ENCODE measurements at regions not wholly inside any gene's neighbourhood (a gene's known extent, or its start where the extent isn't known, plus 50 kb on each side); places are given as distances from the start of the nearest gene placed in this dataset.

GRCh38 chr18:35836932-35837331 lies 135.5 kb upstream of the RMP24 start:
- TF ChIP-seq, protein P1, sequence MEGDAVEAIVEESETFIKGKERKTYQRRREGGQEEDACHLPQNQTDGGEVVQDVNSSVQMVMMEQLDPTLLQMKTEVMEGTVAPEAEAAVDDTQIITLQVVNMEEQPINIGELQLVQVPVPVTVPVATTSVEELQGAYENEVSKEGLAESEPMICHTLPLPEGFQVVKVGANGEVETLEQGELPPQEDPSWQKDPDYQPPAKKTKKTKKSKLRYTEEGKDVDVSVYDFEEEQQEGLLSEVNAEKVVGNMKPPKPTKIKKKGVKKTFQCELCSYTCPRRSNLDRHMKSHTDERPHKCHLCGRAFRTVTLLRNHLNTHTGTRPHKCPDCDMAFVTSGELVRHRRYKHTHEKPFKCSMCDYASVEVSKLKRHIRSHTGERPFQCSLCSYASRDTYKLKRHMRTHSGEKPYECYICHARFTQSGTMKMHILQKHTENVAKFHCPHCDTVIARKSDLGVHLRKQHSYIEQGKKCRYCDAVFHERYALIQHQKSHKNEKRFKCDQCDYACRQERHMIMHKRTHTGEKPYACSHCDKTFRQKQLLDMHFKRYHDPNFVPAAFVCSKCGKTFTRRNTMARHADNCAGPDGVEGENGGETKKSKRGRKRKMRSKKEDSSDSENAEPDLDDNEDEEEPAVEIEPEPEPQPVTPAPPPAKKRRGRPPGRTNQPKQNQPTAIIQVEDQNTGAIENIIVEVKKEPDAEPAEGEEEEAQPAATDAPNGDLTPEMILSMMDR (IDR thresholded peaks at IDR 0.05; ENCODE audit: borderline replicate concordance, extremely low read depth, low read length, poor library complexity, severe bottlenecking): no peak
- TF ChIP-seq EZH2 (IDR thresholded peaks at IDR 0.05; ENCODE audit: borderline replicate concordance, low read depth, low read length, severe bottlenecking): no peak
